ENCODE measurements at regions not wholly inside any gene's neighbourhood (a gene's known extent, or its start where the extent isn't known, plus 50 kb on each side); places are given as distances from the start of the nearest gene placed in this dataset.
A peak's percentile ranks its signal among the peaks of the same experiment; 100 is the strongest.

DNA sequence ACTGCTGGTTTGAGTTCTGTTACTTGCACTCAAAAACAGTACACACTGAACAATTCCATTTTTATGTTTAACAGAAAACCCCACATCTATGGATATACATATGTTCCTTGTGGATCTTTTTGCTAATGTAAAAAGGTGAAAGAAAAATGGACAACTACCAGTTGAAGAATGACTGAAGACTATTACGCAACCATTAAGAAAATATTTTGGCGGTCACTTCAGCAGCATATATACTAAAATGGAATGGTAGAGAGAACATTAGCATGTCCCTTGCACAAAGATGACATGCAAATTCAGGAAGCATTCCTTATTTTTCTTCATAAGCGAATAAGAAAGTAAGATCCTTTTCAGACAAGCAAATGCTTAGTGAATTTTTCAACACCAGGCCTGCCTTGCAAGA is 84.6 kb upstream of the FMR1 start:
- H3K4me3 ChIP-seq (ENCODE audit: low read depth, low read length): no peak overlapping the region
- DNase-seq (ENCODE audit: low read depth): no peak
- TF ChIP-seq MYC (IDR thresholded peaks at IDR 0.05; ENCODE audit: low read depth, low read length) (no peak), POLR2A (IDR thresholded peaks at IDR 0.05; ENCODE audit: extremely low read depth, insufficient read length) (no peak)
- TF ChIP-seq, protein P1, sequence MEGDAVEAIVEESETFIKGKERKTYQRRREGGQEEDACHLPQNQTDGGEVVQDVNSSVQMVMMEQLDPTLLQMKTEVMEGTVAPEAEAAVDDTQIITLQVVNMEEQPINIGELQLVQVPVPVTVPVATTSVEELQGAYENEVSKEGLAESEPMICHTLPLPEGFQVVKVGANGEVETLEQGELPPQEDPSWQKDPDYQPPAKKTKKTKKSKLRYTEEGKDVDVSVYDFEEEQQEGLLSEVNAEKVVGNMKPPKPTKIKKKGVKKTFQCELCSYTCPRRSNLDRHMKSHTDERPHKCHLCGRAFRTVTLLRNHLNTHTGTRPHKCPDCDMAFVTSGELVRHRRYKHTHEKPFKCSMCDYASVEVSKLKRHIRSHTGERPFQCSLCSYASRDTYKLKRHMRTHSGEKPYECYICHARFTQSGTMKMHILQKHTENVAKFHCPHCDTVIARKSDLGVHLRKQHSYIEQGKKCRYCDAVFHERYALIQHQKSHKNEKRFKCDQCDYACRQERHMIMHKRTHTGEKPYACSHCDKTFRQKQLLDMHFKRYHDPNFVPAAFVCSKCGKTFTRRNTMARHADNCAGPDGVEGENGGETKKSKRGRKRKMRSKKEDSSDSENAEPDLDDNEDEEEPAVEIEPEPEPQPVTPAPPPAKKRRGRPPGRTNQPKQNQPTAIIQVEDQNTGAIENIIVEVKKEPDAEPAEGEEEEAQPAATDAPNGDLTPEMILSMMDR (IDR thresholded peaks at IDR 0.05; ENCODE audit: low read depth, low read length): no peak
- TF ChIP-seq, protein P2, sequence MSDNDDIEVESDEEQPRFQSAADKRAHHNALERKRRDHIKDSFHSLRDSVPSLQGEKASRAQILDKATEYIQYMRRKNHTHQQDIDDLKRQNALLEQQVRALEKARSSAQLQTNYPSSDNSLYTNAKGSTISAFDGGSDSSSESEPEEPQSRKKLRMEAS (IDR thresholded peaks at IDR 0.05; ENCODE audit: low read depth, low read length): no peak

DNA sequence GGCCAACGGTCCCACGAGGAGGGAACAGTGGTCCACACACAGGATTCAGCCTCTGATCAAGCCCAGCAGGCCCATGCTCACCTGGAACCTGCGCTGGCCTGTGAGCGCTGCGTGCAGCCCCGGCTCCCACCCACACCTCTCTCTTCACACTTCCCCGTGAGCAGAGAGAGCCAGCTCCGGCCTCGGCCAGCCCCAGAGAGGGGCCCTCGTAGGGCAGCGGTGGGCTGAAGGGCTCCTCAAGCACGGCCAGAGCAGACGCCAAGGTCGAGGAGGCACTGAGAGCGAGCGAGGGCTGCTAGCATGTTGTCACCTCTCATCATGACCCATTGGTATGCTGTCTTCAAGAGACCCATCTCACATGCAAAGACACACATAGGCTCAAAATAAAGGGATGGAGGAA is 83.0 kb upstream of the FMR1 start:
- H3K4me3 ChIP-seq (ENCODE audit: low read depth, low read length): no peak overlapping the region
- TF ChIP-seq MYC (IDR thresholded peaks at IDR 0.05; ENCODE audit: low read depth, low read length) (no peak), POLR2A (IDR thresholded peaks at IDR 0.05; ENCODE audit: extremely low read depth, insufficient read length) (no peak)
- TF ChIP-seq, protein P1 (IDR thresholded peaks at IDR 0.05; ENCODE audit: low read depth, low read length): no peak
- TF ChIP-seq, protein P2 (IDR thresholded peaks at IDR 0.05; ENCODE audit: low read depth, low read length): no peak
- no peak for DNase-seq (ENCODE audit: low read depth)

DNA sequence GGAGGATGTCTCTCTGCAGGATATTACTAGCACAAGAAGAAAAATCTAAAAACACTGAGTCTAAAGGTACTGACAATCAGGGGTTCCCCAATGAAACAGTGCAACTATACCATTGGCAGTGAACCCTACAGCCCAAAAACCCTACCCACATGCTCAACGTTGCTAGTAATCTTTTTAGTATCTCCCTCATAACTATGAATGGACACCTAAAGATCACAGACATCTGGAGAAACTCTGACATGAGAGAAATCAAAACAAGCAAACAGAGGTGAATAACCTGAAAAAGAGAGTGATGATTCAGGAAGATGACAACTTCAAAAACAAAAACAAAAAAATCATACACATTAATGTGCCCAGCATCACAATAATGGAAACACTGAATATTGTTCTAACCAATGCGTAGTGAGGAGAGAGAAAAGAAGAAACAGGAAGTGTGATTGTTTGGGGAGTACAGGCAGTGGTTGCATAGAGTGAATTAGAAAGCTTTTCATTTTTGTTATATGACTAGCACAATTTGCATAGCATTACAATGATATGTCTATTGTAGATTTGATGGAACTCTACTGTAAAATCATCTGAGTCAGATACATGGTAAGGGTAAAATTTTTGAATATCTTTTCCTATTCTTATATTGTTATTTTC is 78.9 kb upstream of the FMR1 start:
- no peak overlapping the region for H3K4me3 ChIP-seq (ENCODE audit: low read depth, low read length)
- no peak for TF ChIP-seq POLR2A (IDR thresholded peaks at IDR 0.05; ENCODE audit: extremely low read depth, insufficient read length)
- TF ChIP-seq MYC (IDR thresholded peaks at IDR 0.05; ENCODE audit: low read depth, low read length): no peak
- TF ChIP-seq, protein P1 (IDR thresholded peaks at IDR 0.05; ENCODE audit: low read depth, low read length): no peak
- TF ChIP-seq, protein P2 (IDR thresholded peaks at IDR 0.05; ENCODE audit: low read depth, low read length): no peak
- DNase-seq (ENCODE audit: low read depth): no peak

DNA sequence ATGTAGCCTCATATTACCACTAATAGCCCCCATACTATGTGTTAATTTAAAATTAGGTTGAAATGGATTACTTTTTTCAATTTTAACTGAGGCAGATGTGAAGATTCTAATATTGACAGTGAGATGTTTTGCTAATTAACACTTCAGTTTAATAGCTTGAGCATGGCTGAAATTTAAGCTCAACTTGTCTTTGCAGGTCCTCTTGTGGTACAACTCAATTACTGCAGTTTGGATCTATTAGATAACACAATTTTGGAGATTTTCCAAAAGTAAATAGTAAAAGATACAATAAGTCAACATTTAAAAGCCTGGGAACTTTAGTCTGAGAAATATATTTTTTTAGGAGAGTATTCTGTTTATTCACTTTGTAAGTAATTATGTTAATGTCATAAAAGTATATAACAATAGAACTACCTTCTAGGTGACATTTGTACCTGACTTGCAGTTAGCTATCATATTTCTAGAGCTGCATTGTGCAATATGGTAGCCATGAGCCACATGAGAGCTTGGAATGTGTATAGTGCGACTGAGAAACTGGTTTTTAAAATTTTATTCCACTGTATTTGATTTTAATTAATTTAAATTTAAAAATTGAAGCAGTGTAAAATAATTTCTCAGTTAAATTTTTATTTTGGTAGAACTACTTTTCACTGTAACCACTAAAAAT is 73.1 kb upstream of the FMR1 start:
- H3K4me3 ChIP-seq (ENCODE audit: low read depth, low read length): no peak overlapping the region
- TF ChIP-seq MYC (IDR thresholded peaks at IDR 0.05; ENCODE audit: low read depth, low read length): no peak
- TF ChIP-seq, protein P2 (IDR thresholded peaks at IDR 0.05; ENCODE audit: low read depth, low read length): no peak
- no peak for TF ChIP-seq POLR2A (IDR thresholded peaks at IDR 0.05; ENCODE audit: extremely low read depth, insufficient read length)
- TF ChIP-seq, protein P1 (IDR thresholded peaks at IDR 0.05; ENCODE audit: low read depth, low read length): peak; percentile 9
- peak; percentile 21 for DNase-seq (ENCODE audit: low read depth)

DNA sequence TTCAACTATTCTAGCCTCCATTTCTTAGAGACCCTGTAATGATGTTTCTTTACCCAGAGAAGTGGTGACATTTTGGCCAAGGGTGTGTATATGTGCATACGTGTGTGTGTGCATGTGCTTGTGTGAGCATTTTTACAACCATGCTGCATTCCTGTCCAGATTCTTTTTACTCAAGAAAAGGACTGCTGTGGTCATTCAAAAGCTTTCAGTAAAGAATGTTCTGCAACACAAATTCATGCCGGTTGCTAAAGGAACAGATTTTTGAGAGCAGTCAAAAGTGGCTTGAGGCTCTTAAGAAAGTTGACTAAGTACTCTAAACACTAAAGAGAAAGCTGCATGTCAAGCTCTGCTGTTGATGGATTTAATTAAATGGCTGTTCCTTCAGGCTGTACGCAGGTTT is 65.0 kb upstream of the FMR1 start:
- TF ChIP-seq, protein P1 (IDR thresholded peaks at IDR 0.05; ENCODE audit: low read depth, low read length): no peak
- TF ChIP-seq POLR2A (IDR thresholded peaks at IDR 0.05; ENCODE audit: extremely low read depth, insufficient read length) (no peak), MYC (IDR thresholded peaks at IDR 0.05; ENCODE audit: low read depth, low read length) (no peak)
- TF ChIP-seq, protein P2 (IDR thresholded peaks at IDR 0.05; ENCODE audit: low read depth, low read length): no peak
- no peak for DNase-seq (ENCODE audit: low read depth)
- H3K4me3 ChIP-seq (ENCODE audit: low read depth, low read length): no peak overlapping the region

Data from NB4 (cell line).